ENCODE measurements at regions not wholly inside any gene's neighbourhood (a gene's known extent, or its start where the extent isn't known, plus 50 kb on each side); places are given as distances from the start of the nearest gene placed in this dataset.
"Not testable (repeated sequence)": the region's sequence is repeated elsewhere in the genome, so short reads cannot be mapped to it uniquely, and the experiment has no call there.

DNA sequence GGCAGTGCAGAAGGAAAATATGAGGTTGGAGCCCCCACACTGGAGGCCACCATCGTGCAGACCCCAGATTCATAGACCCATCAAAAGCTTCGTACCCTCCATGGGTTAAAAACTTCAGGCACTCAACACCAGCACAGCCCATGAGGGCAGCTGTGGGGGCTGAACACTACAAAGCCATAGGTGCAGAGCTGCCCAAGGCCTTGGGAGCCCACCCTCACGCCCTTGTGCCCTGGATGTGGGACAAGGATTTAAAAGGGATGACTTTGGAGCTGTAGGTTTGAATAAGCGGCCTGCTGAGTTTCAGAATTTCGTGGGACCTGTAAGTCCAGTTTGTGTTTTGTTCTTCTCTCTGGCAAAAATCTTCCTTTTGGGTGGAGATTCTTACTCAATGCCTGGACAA is 747.6 kb downstream of the SPATA31A6 start:
- not testable (repeated sequence) for DNase-seq

DNA sequence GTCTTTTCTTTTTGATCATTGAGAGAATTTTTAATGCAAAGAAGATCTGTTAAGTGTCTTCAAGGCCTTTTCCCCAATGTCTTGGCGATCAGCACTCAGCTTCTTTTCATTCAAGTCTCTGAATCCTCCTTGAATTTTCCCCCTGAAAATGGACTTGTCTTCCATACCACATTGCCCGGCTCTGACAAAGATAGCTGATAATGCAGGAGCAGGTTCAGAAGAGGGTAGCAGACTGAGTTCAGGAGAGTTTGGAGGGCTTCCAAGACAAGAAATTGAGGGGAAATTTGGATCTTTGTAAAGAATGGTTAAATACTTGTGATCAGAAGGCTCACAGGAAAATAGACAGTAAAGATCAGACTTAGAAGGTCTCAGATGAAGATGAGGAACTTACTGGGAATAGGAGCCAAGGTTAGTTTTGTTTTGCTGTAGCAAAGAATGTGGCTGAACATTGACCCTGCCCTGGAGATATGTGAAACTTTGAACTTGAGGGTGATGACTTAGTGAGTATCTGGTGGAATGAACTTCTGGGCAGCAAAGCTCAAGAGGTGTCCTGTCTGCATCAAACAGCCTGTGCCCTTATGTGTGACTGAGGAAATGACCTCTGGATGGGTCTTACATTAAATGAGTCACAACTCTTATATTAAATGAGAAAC is 754.2 kb downstream of the SPATA31A6 start:
- DNase-seq, result not testable (repeated sequence)

DNA sequence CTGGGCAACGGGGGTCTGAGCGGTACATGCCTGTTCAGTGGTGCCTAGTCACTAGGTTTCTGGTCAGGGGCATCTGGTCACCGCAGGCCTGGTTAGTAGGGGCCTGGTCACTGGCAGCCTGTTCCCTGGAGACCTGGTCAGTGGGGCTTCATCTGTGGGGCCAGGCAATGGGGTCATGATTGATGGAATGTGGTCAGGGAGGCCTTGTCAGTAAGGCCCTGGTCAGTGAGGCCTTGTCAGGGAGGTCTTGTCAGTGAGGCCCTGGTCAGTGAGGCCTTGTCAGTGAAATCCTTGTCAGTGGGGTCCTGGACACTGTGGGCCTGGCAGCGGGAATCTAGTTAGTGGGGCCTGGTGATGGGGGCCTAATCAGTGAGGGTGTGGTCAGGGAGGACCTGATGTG is 763.6 kb downstream of the SPATA31A6 start:
- DNase-seq, result not testable (repeated sequence)

- peak; percentile 2 for DNase-seq
Measured at GRCh38 chr9:42951239-42951638, 767.8 kb downstream of the SPATA31A6 start.

GRCh38 chr9:42965155-42965554 is 781.7 kb downstream of the SPATA31A6 start:
- DNase-seq, result not testable (repeated sequence)

GRCh38 chr9:42971872-42972271 is 788.4 kb downstream of the SPATA31A6 start:
- DNase-seq, result not testable (repeated sequence)

DNA sequence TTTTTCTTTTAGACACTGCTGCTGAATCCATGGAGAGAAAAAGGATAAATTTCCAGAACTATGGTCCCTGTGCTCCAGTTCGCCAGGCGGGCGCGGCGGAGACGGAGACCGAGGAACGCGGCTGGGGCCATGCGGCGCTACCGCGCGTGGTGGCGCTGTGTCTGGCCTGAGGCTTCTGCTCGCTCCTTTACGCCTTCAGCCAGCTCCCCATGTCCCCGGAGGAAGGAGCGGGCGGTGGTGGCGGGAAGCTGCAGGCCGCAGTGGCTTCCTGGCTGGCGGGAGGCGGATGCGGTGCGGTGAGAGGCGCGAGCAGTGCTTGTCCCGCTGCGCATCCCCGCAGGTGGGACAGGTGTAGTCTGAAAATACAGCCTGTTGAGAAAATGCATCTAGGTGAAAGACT is 791.3 kb downstream of the SPATA31A6 start:
- not testable (repeated sequence) for DNase-seq

GRCh38 chr9:42984761-42985160 is 801.3 kb downstream of the SPATA31A6 start:
- not testable (repeated sequence) for DNase-seq
